Uterus (tissue), 3 donors: ENCODE measurements at regions not wholly inside any gene's neighbourhood (a gene's known extent, or its start where the extent isn't known, plus 50 kb on each side); places are given as distances from the start of the nearest gene placed in this dataset.

Experiments
- DNase-seq, 2 donors: peaks; one replicate each; pipeline ENCODE4 v3.0.0-alpha.2; 2019 to 2020
- H3K27ac ChIP-seq, 2 donors: fragments of 200-600 bp; sonication (generic); 1 replicate in 1 of 2; 2 replicates in 1 of 2; pipeline ENCODE4 v1.5.1; 2016 to 2018
- H3K27me3 ChIP-seq, 2 donors: fragments of 200-600 bp; sonication (generic); one replicate each; pipeline ENCODE4 v1.5.1; 2018 to 2019; ENCODE audit warnings: control low read depth in 1 of 2
- H3K36me3 ChIP-seq, 2 donors: fragments of 200-600 bp; sonication (generic); one replicate each; pipeline ENCODE4 v1.5.1; 2019; ENCODE audit warnings: control low read depth in 1 of 2
- H3K4me1 ChIP-seq, 2 donors: fragments of 200-600 bp; sonication (generic); one replicate each; pipeline ENCODE4 v1.5.1; 2018 to 2019; ENCODE audit warnings: control low read depth in 1 of 2
- H3K4me3 ChIP-seq, 2 donors: fragments of 200-600 bp; sonication (generic); 1 replicate in 1 of 2; 2 replicates in 1 of 2; pipeline ENCODE4 v1.5.1; 2018 to 2019; ENCODE audit warnings: mild to moderate bottlenecking in 1 of 2
- H3K9me3 ChIP-seq, 2 donors: fragments of 200-600 bp; sonication (generic); one replicate each; pipeline ENCODE4 v1.5.1; 2019; ENCODE audit warnings: control low read depth in 1 of 2
- POLR2A ChIP-seq, 2 donors: fragments of 450-650 bp; IDR thresholded peaks; one replicate each; pipeline ENCODE4 v1.6.1; 2016; ENCODE audit warnings: antibody characterized with exemption in 2 of 2, mild to moderate bottlenecking in 1 of 2, moderate library complexity in 1 of 2
- intact Hi-C: fragments of 100-400 bp; cut with DNase I; formaldehyde crosslinking; loops from one replicate; pipeline ENCODE4 v1.15.1; 2023; ENCODE audit warnings: low total_unique reads
- TF ChIP-seq, protein P1 (sequence below), 4 experiments: fragments of 200-600 bp in 2 of 4; fragments of 450-650 bp in 2 of 4; sonication (generic) in 2 of 4; IDR thresholded peaks; one replicate each; pipeline ENCODE4 v1.5.1; 2016 to 2019; ENCODE audit warnings: antibody characterized with exemption in 4 of 4, mild to moderate bottlenecking in 2 of 4, moderate library complexity in 1 of 4
- donor health status: DM: yes; HTN: yes; CAD: no.

DNA sequence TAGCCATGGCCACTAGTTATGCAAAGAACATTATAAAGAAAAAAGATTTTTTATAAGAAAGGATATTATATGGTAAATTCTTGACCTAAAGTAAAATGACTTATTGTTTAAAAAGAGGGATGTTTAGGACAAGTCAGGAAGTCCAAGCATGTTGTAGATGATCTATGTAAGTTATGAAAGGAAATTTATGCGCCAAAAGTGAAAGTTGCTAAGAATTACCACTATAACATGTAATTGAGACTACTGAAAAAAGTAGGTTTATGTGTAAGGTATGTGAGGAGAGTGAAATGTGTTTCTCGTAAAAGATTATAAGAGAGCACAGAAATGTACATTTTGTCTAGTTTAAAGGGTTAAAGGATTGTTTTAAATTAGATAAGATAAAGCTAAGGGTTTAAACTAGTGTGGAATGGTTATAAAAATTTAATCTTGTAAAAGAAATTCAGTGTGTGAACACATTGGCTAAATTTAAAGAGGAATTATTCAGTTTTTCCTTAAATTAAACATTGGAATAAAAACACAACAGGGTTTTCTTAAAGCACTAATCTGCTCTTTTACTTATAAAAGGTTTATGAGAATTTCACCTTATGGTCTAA lies 1100.4 kb upstream of the EDIL3 start:
- H3K27ac ChIP-seq = no peak overlapping the region
- H3K9me3 ChIP-seq = no peaks in the 10 kb centered on the region
- no peaks in the 10 kb centered on the region for H3K36me3 ChIP-seq
- TF ChIP-seq POLR2A (IDR thresholded peaks at IDR 0.05) = no peak
- TF ChIP-seq, protein P1, sequence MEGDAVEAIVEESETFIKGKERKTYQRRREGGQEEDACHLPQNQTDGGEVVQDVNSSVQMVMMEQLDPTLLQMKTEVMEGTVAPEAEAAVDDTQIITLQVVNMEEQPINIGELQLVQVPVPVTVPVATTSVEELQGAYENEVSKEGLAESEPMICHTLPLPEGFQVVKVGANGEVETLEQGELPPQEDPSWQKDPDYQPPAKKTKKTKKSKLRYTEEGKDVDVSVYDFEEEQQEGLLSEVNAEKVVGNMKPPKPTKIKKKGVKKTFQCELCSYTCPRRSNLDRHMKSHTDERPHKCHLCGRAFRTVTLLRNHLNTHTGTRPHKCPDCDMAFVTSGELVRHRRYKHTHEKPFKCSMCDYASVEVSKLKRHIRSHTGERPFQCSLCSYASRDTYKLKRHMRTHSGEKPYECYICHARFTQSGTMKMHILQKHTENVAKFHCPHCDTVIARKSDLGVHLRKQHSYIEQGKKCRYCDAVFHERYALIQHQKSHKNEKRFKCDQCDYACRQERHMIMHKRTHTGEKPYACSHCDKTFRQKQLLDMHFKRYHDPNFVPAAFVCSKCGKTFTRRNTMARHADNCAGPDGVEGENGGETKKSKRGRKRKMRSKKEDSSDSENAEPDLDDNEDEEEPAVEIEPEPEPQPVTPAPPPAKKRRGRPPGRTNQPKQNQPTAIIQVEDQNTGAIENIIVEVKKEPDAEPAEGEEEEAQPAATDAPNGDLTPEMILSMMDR (IDR thresholded peaks at IDR 0.05) = no peak
- intact Hi-C loops = no loop called here
- DNase-seq = no peak
- no peaks in the 10 kb centered on the region for H3K27me3 ChIP-seq
- no peaks in the 10 kb centered on the region for H3K4me1 ChIP-seq
- H3K4me3 ChIP-seq = no peak overlapping the region

DNA sequence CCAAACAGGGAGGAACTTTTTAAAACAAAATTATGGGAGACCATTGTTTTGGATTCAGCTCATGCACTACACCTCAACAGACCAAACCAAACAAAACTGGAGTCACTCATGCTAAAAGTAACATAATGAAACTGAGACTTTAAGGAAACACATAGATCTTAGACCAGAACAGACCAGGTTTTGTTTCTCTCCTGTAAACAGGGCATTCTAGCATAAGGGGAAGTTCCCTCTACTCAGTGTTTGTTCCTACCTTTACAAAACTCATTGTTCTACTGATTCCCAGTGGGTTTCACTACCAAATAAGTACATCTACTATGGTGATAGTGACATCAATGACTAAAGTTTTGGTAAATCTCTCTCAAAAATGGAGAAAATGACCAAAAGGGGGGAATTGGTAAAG lies 1103.6 kb upstream of the EDIL3 start:
- TF ChIP-seq, protein P1 (IDR thresholded peaks at IDR 0.05) = no peak
- DNase-seq = no peak
- intact Hi-C loops = no loop called here
- Histone ChIP-seq H3K9me3 (no peaks in the 10 kb centered on the region), H3K4me1 (no peaks in the 10 kb centered on the region), H3K4me3 (no peak overlapping the region), H3K27ac (no peak overlapping the region), H3K27me3 (no peaks in the 10 kb centered on the region), H3K36me3 (no peaks in the 10 kb centered on the region)

DNA sequence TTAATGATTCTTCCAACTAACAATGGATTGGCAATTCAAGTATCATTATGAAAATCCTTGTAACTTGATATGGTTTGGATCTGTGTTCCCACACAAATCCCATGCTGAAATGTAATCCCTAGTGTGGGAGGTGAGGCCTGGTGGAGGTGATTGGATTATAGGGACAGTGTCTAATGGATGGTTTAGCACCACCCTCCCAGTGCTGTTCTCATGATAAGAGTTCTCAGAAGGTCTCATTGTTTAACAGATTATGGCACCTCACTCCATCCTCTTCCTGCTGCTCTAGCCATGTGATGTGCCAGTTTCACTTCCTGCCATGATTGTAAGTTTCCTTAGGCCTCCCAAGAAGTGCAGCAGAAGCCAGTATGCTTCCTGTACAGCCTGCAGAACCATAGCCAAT lies 1116.2 kb upstream of the EDIL3 start:
- intact Hi-C loops = no loop called here
- TF ChIP-seq, protein P1 (IDR thresholded peaks at IDR 0.05) = no peak
- no peak for TF ChIP-seq POLR2A (IDR thresholded peaks at IDR 0.05)

DNA sequence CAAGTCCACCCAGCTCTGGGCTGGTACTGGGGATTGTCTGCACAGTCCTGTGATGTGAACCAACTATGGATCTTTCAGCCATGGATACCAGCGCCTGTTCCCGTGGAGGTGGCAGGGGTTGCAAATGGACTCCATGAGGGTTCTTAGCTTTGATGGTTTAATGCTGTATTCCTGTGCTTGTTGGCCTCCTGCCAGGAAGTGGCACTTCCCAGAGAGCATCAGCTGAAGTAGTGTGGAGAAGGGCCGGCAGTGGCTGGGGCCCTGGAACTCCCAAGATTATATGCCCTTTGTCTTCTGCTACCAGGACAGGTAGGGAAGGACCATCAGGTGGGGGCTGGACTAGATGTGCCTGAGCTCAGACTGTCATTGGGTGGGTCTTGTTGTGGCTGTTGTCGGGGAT lies 1104.8 kb upstream of the COX7C start:
- Histone ChIP-seq H3K9me3 (no peaks in the 10 kb centered on the region), H3K27me3 (no peaks in the 10 kb centered on the region), H3K4me3 (no peak overlapping the region), H3K4me1 (no peaks in the 10 kb centered on the region), H3K36me3 (no peaks in the 10 kb centered on the region), H3K27ac (no peak overlapping the region)
- intact Hi-C loops = no loop called here
- no peak for DNase-seq
- TF ChIP-seq, protein P1 (IDR thresholded peaks at IDR 0.05) = no peak
- TF ChIP-seq POLR2A (IDR thresholded peaks at IDR 0.05) = no peak

More for the DNA sequence above, 1116.2 kb upstream of the EDIL3 start:
- no peaks in the 10 kb centered on the region for H3K9me3 ChIP-seq
- H3K4me1 ChIP-seq = no peaks in the 10 kb centered on the region
- H3K36me3 ChIP-seq = no peaks in the 10 kb centered on the region
- H3K4me3 ChIP-seq = no peak overlapping the region
- no peak for DNase-seq
- no peak overlapping the region for H3K27ac ChIP-seq
- H3K27me3 ChIP-seq = no peaks in the 10 kb centered on the region

DNA sequence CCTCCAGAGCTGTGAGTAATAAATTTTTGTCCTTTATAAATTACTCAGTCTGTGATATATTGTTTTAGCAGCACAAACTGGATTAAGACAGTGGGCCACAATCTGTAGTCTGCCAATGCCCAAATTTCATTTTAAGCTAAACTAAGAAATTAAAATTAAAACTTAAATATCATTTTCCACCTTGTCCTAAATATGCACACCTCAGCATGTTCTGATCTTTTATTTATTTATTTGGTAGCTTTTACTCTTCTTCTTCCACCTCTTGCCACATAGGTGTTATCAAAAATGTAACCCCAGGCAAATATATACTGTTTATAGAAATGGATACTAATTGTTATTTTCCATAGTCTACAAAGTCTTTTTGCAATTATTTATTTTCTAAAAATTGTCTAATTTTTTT lies 1102.2 kb upstream of the COX7C start:
- intact Hi-C loops = no loop called here
- no peak overlapping the region for H3K4me3 ChIP-seq
- no peaks in the 10 kb centered on the region for H3K27me3 ChIP-seq
- no peak for DNase-seq
- TF ChIP-seq POLR2A (IDR thresholded peaks at IDR 0.05) = no peak
- TF ChIP-seq, protein P1 (IDR thresholded peaks at IDR 0.05) = no peak
- no peaks in the 10 kb centered on the region for H3K4me1 ChIP-seq
- H3K27ac ChIP-seq = no peak overlapping the region
- no peaks in the 10 kb centered on the region for H3K36me3 ChIP-seq
- H3K9me3 ChIP-seq = no peaks in the 10 kb centered on the region
